ENCODE measurements at regions not wholly inside any gene's neighbourhood (a gene's known extent, or its start where the extent isn't known, plus 50 kb on each side); places are given as distances from the start of the nearest gene placed in this dataset.
"Not testable (repeated sequence)": the region's sequence is repeated elsewhere in the genome, so short reads cannot be mapped to it uniquely, and the experiment has no call there.

- no peak for DNase-seq
These were observed 212.2 kb upstream of the NRG3 start for GRCh38 chr10:81662837-81663236.

DNA sequence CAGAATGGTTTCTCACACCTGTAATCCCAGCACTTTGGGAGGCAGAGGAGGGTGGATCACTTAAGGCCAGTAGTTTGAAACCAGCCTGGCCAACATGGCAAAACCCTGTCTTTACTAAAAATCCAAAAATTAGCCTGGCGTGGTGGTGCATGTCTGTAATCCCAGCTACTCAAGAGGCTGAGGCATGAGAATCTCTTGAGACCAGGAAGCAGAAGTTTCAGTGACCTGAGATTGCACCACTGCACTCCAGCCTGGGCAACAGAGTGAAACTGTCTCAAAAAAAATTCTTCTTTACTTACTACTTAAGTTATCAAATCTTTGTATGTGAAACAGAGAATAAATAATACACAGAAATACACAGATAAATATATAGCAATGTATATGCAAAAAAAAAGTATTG lies 210.2 kb upstream of the NRG3 start:
- not testable (repeated sequence) for DNase-seq

GRCh38 chr10:81674941-81675340 lies 200.1 kb upstream of the NRG3 start:
- DNase-seq, result no peak

DNA sequence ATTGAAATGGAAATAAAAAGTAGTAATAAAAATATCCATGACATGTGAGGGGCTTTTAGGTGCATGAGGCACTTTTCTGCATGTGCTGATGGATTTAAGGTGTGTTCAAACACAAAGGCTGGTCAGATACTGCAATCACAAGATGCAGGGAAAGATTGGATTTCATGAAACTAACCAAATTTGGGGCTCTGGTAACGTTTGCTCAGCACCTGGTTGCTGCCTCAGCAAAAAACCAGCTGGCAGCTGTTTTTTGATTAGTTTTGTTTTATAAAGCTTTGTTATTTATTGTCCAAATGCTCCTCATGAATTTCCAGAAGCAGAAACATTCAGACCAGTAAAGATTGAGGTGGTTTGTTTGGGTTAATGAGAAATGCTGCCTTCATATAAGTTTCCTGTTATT lies 195.7 kb upstream of the NRG3 start:
- no peak for DNase-seq

GRCh38 chr10:81680359-81680758 lies 194.6 kb upstream of the NRG3 start:
- DNase-seq, result no peak

DNA sequence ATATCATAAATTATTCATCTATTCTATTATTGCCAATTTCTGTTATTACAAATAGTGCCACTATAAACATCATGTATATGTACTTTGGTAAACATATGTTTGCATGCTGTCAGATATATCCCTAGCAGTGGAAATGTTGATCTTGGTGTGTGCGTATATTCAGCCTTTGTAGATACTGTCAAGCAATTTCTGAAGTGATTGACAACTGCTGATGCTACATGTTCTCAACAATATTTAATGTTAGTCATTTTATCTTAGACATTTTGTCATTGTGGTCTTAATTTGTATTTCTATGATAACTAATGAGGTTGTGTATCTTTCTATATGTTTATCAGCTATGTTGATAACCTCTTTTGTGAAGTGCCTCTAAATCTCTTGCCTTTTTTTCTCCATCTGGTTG lies 186.5 kb upstream of the NRG3 start:
- DNase-seq, result no peak

DNA sequence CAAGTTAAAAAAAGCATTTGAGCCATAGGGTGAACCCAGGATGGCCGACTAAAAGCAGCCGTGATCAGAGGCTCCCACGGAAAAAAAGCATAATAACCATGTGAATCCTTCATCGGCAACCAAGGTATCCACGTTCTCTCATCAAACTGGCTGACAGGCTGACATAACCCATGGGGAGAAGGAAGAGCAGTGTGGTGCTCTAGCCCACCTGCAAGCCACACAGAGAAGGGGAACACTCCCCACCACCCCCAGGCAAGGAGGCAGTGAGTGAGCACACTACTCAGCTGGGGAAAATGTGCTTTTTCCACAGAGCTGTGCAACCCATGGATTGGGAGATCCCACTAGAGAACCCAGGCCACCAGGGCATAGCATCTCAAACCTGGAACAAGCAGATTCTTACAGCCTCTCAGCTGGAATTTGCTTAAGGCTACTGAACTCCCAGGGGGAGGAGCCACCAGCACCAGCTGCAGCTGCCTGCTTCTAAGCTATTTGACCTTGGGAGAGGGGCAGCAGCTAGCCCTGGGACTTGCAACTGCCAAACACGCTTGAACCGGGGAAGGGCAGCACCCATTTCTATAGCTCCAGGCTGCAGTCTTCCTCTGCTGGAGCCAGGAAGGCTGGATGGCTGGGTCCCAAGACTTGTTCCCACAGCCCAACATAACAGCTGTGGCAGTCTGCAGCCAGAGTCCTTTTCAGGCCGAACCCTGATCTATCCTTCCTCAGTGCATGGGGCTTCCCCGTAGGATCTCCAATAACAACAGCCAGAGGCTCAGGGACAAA lies 178.2 kb upstream of the NRG3 start:
- DNase-seq, result no peak

- DNase-seq, result no peak
These were observed 170.4 kb upstream of the NRG3 start for GRCh38 chr10:81704596-81704995.

- no peak for DNase-seq
These were observed 166.6 kb upstream of the NRG3 start for GRCh38 chr10:81708416-81708815.

- DNase-seq, result no peak
These were observed 166.1 kb upstream of the NRG3 start for GRCh38 chr10:81708929-81709328.

GRCh38 chr10:81722399-81722798 lies 152.6 kb upstream of the NRG3 start:
- no peak for DNase-seq

DNA sequence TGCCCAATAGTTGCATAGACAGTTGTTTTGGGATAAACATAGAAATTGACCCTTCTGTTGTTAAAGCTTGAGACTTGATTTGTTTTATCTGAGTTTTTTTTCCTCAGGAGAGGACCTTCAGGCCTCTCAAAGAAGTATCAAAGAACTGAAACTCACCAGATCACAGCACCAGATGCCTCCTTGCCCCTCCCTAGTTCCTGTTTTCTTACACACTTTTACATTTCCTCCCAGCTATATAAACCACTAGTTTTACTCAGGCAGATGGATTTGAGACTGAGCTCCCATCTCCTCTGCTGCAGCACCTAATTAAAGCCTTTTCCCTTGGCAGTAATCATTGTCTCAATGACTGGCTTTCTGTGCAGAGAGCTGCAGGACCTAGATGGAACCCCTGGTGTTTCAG lies 150.6 kb upstream of the NRG3 start:
- DNase-seq, result no peak

DNA sequence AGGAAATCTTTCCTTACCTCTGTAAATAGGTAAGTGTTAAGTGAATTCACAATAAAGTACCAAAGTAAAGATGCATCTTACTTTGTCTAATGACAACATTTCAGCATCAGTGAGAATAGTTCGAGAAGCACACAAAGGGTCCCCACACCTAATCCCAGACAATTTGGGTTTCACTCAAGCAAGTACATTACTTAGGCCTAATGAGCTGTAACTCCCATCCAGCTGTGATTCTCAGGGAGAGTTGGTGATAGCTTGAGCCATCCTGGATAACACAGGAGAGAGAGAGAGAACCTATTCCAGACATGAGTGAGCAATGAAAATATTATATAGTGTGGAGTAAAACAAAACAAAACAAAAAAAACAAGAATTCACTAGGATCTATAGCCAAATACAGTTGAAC lies 149.1 kb upstream of the NRG3 start:
- no peak for DNase-seq

DNA sequence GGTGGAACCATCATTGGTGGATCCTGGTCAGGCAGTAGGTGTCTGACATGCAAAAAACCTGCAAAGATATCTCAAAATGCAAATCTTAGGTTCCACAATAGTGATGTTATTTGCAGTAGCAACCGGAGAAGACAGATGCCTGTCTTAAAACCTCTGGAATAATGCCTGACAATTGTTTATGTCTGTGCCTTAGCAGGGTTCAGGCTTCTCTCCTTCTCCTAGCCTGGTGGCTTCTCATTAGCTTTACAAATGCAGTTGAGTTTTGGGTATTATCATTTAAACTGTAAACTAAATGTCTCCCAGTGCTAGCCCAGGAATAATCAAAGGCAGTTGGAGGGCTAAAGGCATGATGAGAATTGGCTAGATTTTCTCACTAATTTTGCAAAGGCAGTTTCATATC lies 146.3 kb upstream of the NRG3 start:
- DNase-seq, result no peak

GRCh38 chr10:81730891-81731290 lies 144.1 kb upstream of the NRG3 start:
- DNase-seq, result no peak

DNA sequence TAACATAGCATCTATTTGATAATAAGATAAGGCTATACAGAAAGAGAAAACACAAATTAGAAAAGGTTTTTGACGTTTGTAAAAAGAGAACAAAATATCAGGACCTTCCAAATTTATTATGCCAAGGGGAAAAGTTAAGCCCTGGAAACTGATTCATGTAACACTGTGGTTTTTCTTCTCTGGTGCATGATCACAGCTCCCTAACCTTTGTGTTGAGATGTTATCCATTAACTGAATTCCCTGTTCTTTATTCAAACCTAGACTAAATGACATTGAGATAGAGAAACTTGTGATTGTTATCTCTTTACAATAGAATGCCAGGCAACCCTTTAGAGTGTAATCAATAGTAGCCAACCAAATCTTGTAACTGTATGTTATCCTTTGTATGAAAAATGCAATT lies 141.5 kb upstream of the NRG3 start:
- DNase-seq, result no peak

- DNase-seq, result not testable (repeated sequence)
These were observed 139.8 kb upstream of the NRG3 start for GRCh38 chr10:81735167-81735566.

GRCh38 chr10:81759111-81759510 lies 115.9 kb upstream of the NRG3 start:
- no peak for DNase-seq

GRCh38 chr10:81784111-81784597 lies 90.8 kb upstream of the NRG3 start:
- no peak for DNase-seq

GRCh38 chr10:81792729-81793128 lies 82.3 kb upstream of the NRG3 start:
- no peak for DNase-seq

GRCh38 chr10:81806842-81807241 lies 68.2 kb upstream of the NRG3 start:
- DNase-seq, result no peak

- DNase-seq, result no peak
These were observed 60.2 kb upstream of the NRG3 start for GRCh38 chr10:81814842-81815241.

GRCh38 chr10:81817596-81818170 lies 57.3 kb upstream of the NRG3 start:
- DNase-seq, result no peak

DNA sequence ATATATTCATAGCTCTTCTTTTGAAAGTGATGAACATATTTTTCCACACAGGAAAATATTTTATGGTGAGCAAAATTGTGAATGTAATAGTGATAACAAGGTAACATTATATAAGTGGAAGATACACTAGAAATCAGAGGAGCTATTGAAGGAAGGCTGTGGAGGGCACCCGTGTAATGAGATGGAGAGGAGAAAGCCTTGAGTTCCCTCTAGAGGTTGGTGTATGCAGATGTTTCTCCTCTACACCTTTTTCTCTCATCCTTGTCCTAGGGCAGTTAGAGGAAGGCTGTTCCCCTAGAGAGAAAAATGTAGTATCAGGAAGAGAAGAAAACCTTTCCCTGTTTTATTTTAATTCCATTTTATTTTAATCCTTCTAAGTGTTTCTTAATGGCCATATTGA lies 54.6 kb upstream of the NRG3 start:
- DNase-seq, result no peak

Data from T-helper 2 cell (primary cell).